ENCODE measurements at regions not wholly inside any gene's neighbourhood (a gene's known extent, or its start where the extent isn't known, plus 50 kb on each side); places are given as distances from the start of the nearest gene placed in this dataset.

DNA sequence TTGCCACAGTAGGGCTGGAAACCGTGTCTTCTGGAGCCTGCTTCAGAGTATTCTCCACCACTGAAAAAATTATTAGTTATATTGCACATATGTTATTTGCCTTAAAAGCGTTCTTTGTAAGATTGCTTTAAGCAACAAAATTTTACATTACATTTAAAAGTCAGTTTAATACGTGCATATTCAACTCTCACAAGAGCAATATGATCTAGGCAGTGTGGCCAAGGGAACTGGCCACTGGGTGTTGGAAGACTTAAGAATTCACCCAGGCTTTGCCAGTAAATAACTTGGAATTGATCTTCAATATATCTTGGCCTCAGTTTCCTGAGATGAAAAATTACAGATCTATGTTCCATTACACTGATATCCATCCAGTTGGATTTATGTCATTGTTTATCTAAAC lies 694.4 kb downstream of the EFNA5 start:
- H3K4me3 ChIP-seq (ENCODE audit: low read depth in 1 of 3, low read length in 3 of 3), result no peak overlapping the region
- H3K27ac ChIP-seq (ENCODE audit: low read depth in 1 of 2, low read length in 2 of 2), result no peak overlapping the region
- H3K4me1 ChIP-seq (ENCODE audit: control insufficient read depth in 4 of 4, insufficient read depth in 4 of 4, low read length in 3 of 4), result no peaks in the 10 kb centered on the region
- no peak for DNase-seq (ENCODE audit: low spot score)
- H3K9ac ChIP-seq (ENCODE audit: low read depth in 1 of 2, low read length in 2 of 2), result no peak overlapping the region
- H3K36me3 ChIP-seq (ENCODE audit: control insufficient read depth in 4 of 4, insufficient read depth in 3 of 4, low read depth in 1 of 4, low read length in 3 of 4), result no peaks in the 10 kb centered on the region
- WGBS, result 70% methylated on average over 3 of the region's 3 CpGs
- H3K27me3 ChIP-seq (ENCODE audit: control insufficient read depth in 4 of 4, insufficient read depth in 4 of 4, low read length in 3 of 4), result no peaks in the 10 kb centered on the region
- H3K9me3 ChIP-seq (ENCODE audit: control insufficient read depth in 4 of 4, low read length in 3 of 4), result no peaks in the 10 kb centered on the region
- TF ChIP-seq JUND (IDR thresholded peaks at IDR 0.05) (no peak), TAF1 (conservative IDR thresholded peaks at IDR 0.05) (no peak), EGR1 (IDR thresholded peaks at IDR 0.05; ENCODE audit: low read depth in 2 of 2) (no peak), RAD21 (IDR thresholded peaks at IDR 0.05) (no peak), HNF4G (IDR thresholded peaks at IDR 0.05) (no peak), YY1 (IDR thresholded peaks at IDR 0.05) (no peak), FOXA1 (IDR thresholded peaks at IDR 0.05) (no peak), GABPA (IDR thresholded peaks at IDR 0.05 in 1 of 2, conservative IDR thresholded peaks at IDR 0.05 in 1 of 2) (no peak), NR2F2 (IDR thresholded peaks at IDR 0.05) (no peak)
- TF ChIP-seq, protein P1, sequence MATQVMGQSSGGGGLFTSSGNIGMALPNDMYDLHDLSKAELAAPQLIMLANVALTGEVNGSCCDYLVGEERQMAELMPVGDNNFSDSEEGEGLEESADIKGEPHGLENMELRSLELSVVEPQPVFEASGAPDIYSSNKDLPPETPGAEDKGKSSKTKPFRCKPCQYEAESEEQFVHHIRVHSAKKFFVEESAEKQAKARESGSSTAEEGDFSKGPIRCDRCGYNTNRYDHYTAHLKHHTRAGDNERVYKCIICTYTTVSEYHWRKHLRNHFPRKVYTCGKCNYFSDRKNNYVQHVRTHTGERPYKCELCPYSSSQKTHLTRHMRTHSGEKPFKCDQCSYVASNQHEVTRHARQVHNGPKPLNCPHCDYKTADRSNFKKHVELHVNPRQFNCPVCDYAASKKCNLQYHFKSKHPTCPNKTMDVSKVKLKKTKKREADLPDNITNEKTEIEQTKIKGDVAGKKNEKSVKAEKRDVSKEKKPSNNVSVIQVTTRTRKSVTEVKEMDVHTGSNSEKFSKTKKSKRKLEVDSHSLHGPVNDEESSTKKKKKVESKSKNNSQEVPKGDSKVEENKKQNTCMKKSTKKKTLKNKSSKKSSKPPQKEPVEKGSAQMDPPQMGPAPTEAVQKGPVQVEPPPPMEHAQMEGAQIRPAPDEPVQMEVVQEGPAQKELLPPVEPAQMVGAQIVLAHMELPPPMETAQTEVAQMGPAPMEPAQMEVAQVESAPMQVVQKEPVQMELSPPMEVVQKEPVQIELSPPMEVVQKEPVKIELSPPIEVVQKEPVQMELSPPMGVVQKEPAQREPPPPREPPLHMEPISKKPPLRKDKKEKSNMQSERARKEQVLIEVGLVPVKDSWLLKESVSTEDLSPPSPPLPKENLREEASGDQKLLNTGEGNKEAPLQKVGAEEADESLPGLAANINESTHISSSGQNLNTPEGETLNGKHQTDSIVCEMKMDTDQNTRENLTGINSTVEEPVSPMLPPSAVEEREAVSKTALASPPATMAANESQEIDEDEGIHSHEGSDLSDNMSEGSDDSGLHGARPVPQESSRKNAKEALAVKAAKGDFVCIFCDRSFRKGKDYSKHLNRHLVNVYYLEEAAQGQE (IDR thresholded peaks at IDR 0.05), result no peak
- TF ChIP-seq, protein P2, sequence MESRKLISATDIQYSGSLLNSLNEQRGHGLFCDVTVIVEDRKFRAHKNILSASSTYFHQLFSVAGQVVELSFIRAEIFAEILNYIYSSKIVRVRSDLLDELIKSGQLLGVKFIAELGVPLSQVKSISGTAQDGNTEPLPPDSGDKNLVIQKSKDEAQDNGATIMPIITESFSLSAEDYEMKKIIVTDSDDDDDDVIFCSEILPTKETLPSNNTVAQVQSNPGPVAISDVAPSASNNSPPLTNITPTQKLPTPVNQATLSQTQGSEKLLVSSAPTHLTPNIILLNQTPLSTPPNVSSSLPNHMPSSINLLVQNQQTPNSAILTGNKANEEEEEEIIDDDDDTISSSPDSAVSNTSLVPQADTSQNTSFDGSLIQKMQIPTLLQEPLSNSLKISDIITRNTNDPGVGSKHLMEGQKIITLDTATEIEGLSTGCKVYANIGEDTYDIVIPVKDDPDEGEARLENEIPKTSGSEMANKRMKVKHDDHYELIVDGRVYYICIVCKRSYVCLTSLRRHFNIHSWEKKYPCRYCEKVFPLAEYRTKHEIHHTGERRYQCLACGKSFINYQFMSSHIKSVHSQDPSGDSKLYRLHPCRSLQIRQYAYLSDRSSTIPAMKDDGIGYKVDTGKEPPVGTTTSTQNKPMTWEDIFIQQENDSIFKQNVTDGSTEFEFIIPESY (IDR thresholded peaks at IDR 0.05), result no peak
- TF ChIP-seq, protein P3, sequence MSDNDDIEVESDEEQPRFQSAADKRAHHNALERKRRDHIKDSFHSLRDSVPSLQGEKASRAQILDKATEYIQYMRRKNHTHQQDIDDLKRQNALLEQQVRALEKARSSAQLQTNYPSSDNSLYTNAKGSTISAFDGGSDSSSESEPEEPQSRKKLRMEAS (IDR thresholded peaks at IDR 0.05), result no peak
- TF ChIP-seq, protein P4, sequence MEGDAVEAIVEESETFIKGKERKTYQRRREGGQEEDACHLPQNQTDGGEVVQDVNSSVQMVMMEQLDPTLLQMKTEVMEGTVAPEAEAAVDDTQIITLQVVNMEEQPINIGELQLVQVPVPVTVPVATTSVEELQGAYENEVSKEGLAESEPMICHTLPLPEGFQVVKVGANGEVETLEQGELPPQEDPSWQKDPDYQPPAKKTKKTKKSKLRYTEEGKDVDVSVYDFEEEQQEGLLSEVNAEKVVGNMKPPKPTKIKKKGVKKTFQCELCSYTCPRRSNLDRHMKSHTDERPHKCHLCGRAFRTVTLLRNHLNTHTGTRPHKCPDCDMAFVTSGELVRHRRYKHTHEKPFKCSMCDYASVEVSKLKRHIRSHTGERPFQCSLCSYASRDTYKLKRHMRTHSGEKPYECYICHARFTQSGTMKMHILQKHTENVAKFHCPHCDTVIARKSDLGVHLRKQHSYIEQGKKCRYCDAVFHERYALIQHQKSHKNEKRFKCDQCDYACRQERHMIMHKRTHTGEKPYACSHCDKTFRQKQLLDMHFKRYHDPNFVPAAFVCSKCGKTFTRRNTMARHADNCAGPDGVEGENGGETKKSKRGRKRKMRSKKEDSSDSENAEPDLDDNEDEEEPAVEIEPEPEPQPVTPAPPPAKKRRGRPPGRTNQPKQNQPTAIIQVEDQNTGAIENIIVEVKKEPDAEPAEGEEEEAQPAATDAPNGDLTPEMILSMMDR (IDR thresholded peaks at IDR 0.05; ENCODE audit: low read depth, low read length, missing input control), result no peak

DNA sequence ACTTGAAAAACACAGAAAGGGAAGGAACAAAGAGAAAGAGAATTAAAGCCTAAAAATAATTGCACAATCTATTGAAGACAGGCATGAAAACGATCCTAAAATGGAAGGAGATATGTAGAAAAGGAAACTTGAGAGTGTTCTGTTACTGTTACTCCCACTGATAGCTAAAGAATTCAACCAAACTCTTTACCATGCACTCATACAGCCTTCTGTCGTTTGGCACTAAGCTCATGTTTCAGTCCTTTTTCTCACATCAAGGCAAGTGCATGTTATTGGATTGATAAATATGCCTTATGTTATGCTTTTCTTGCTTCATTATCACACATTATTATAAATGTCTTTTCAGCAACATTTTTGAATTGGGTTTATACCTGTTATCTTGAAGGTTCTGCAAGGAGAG lies 696.5 kb downstream of the EFNA5 start:
- TF ChIP-seq HNF4A (conservative IDR thresholded peaks at IDR 0.05) (no peak), RXRA (IDR thresholded peaks at IDR 0.05) (no peak), SP1 (IDR thresholded peaks at IDR 0.05) (no peak), HNF4G (IDR thresholded peaks at IDR 0.05) (no peak), RAD21 (IDR thresholded peaks at IDR 0.05) (no peak), YY1 (IDR thresholded peaks at IDR 0.05) (no peak), NR2F2 (IDR thresholded peaks at IDR 0.05) (no peak), TAF1 (conservative IDR thresholded peaks at IDR 0.05) (no peak), FOXA1 (IDR thresholded peaks at IDR 0.05) (no peak)
- TF ChIP-seq, protein P3 (IDR thresholded peaks at IDR 0.05), result no peak
- TF ChIP-seq, protein P1 (IDR thresholded peaks at IDR 0.05), result no peak
- TF ChIP-seq, protein P5, sequence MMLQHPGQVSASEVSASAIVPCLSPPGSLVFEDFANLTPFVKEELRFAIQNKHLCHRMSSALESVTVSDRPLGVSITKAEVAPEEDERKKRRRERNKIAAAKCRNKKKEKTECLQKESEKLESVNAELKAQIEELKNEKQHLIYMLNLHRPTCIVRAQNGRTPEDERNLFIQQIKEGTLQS (IDR thresholded peaks at IDR 0.05), result no peak
- Histone ChIP-seq H3K27me3 (ENCODE audit: control insufficient read depth in 4 of 4, insufficient read depth in 4 of 4, low read length in 3 of 4) (no peaks in the 10 kb centered on the region), H3K36me3 (ENCODE audit: control insufficient read depth in 4 of 4, insufficient read depth in 3 of 4, low read depth in 1 of 4, low read length in 3 of 4) (no peaks in the 10 kb centered on the region), H3K9ac (ENCODE audit: low read depth in 1 of 2, low read length in 2 of 2) (no peak overlapping the region), H3K4me1 (ENCODE audit: control insufficient read depth in 4 of 4, insufficient read depth in 4 of 4, low read length in 3 of 4) (no peaks in the 10 kb centered on the region), H3K9me3 (ENCODE audit: control insufficient read depth in 4 of 4, low read length in 3 of 4) (no peaks in the 10 kb centered on the region), H3K27ac (ENCODE audit: low read depth in 1 of 2, low read length in 2 of 2) (no peak overlapping the region), H3K4me3 (ENCODE audit: low read depth in 1 of 3, low read length in 3 of 3) (no peak overlapping the region)
- WGBS, result 37% methylated on average over 2 of the region's 2 CpGs
- no peak for DNase-seq (ENCODE audit: low spot score)

Measured in liver (tissue), 8 donors.